Calu3 (cell line): ENCODE measurements at regions not wholly inside any gene's neighbourhood (a gene's known extent, or its start where the extent isn't known, plus 50 kb on each side); places are given as distances from the start of the nearest gene placed in this dataset.

Experiments used
- BruUV-seq: library from RNA; stranded (reverse); fragments of 400-500 nt; replicated peaks from 2 replicates; lab custom pipeline; 2021; lab: Mats Ljungman, UMichigan
- CTCF ChIA-PET: fragments of 300-600 bp; sonication (Branson Sonifier 250); formaldehyde crosslinking; loops from one replicate; lab custom pipeline; 2022; ENCODE audit warnings: antibody characterized with exemption; lab: Charles Lee
- DNase-seq: peaks from one replicate; pipeline ENCODE4 v3.0.0; 2022
- H3K27ac Mint-ChIP-seq: one replicate; pipeline ENCODE4 v1.8.0; 2022; ENCODE audit warnings: mixed read lengths; ENCODE audit not compliant: unreplicated experiment
- H3K27me3 Mint-ChIP-seq: one replicate; pipeline ENCODE4 v1.8.0; 2022; ENCODE audit warnings: mixed read lengths; ENCODE audit not compliant: unreplicated experiment
- H3K36me3 Mint-ChIP-seq: one replicate; pipeline ENCODE4 v1.8.0; 2022; ENCODE audit warnings: mild to moderate bottlenecking, moderate library complexity, mixed read lengths; ENCODE audit not compliant: insufficient read depth, unreplicated experiment
- H3K4me1 Mint-ChIP-seq: one replicate; pipeline ENCODE4 v1.8.0; 2022; ENCODE audit warnings: mild to moderate bottlenecking, low read depth, mixed read lengths; ENCODE audit not compliant: unreplicated experiment
- H3K4me3 Mint-ChIP-seq: one replicate; pipeline ENCODE4 v1.8.0; 2022; ENCODE audit warnings: mild to moderate bottlenecking, low read depth, moderate library complexity, mixed read lengths; ENCODE audit not compliant: unreplicated experiment
- H3K9me3 Mint-ChIP-seq: one replicate; pipeline ENCODE4 v1.8.0; 2022; ENCODE audit warnings: low read depth, mixed read lengths; ENCODE audit not compliant: unreplicated experiment
- intact Hi-C: fragments of 100-400 bp; cut with micrococcal nuclease; formaldehyde crosslinking; loops from one replicate; pipeline ENCODE4 v1.10.0; 2022; ENCODE audit not compliant: unreplicated experiment
- TF ChIP-seq, protein P1 (sequence below): fragments of 200-600 bp; IDR thresholded peaks from one replicate; pipeline ENCODE4 v1.8.0; 2022; ENCODE audit warnings: antibody characterized with exemption; ENCODE audit not compliant: unreplicated experiment

DNA sequence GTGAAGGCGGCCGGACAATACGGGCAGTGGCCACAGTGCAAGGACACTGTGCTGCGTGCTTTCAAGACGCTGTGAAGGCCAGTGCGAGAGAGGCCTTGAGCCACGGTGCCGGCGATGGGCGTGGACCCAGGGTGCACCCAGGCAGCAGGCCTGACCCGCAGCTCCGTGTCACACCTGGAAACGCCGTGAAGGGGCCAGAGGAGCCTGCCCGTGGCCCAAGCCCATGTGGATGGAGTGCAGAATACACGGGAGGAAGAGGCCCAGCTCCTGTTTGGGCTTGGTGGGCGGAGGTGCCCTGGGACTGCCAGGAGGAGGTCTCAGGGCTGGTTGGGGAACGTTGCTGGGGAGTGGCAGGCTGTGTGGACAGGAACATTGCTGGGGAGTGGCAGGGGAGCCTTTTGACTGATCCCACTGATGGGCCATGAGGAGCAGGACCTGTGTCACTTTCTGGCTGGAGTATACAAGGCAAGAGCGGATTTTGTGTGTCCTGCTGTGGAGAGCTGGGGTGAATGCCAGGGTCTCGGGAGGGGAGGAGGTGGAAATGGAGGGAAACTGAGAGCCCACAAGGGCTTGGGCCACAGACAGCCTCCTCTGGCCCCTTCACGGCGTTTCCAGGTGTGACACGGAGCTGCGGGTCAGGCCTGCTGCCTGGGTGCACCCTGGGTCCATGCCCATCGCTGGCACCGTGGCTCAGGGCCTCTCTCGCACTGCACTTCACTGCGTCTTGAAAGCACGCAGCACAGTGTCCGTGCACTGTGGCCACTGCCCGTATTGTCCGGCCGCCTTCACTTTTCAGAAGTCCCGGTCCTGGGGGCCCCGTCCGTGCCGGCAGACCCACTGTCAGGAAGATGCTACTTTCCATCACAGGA lies 925.4 kb downstream of the BRD1 start:
- H3K36me3 Mint-ChIP-seq = peaks cover 6% of the 10 kb centered on the region
- H3K4me1 Mint-ChIP-seq = no peaks in the 10 kb centered on the region
- no peak overlapping the region for H3K27ac Mint-ChIP-seq
- intact Hi-C loops = no loop called here
- no peaks in the 10 kb centered on the region for H3K27me3 Mint-ChIP-seq
- TF ChIP-seq, protein P1, sequence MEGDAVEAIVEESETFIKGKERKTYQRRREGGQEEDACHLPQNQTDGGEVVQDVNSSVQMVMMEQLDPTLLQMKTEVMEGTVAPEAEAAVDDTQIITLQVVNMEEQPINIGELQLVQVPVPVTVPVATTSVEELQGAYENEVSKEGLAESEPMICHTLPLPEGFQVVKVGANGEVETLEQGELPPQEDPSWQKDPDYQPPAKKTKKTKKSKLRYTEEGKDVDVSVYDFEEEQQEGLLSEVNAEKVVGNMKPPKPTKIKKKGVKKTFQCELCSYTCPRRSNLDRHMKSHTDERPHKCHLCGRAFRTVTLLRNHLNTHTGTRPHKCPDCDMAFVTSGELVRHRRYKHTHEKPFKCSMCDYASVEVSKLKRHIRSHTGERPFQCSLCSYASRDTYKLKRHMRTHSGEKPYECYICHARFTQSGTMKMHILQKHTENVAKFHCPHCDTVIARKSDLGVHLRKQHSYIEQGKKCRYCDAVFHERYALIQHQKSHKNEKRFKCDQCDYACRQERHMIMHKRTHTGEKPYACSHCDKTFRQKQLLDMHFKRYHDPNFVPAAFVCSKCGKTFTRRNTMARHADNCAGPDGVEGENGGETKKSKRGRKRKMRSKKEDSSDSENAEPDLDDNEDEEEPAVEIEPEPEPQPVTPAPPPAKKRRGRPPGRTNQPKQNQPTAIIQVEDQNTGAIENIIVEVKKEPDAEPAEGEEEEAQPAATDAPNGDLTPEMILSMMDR = no peak
- peaks cover 12% of the 10 kb centered on the region for H3K9me3 Mint-ChIP-seq
- CTCF ChIA-PET = no interaction called here
- no peak for DNase-seq
- no peak overlapping the region for H3K4me3 Mint-ChIP-seq
- BruUV-seq = no TSS peak

GRCh38 chr22:48901324-48901723 lies 926.3 kb downstream of the BRD1 start:
- BruUV-seq = no TSS peak
- Mint-ChIP-seq H3K4me3 (no peak overlapping the region), H3K36me3 (peaks cover 6% of the 10 kb centered on the region), H3K27ac (no peak overlapping the region), H3K4me1 (no peaks in the 10 kb centered on the region), H3K27me3 (no peaks in the 10 kb centered on the region), H3K9me3 (peaks cover 13% of the 10 kb centered on the region)
- DNase-seq = no peak
- CTCF ChIA-PET = no interaction called here
- TF ChIP-seq, protein P1 = no peak
- intact Hi-C loops = no loop called here

- intact Hi-C loops = no loop called here
- CTCF ChIA-PET = no interaction called here
- DNase-seq = no peak
- H3K4me1 Mint-ChIP-seq = no peaks in the 10 kb centered on the region
- BruUV-seq = no TSS peak
- H3K36me3 Mint-ChIP-seq = peaks cover 6% of the 10 kb centered on the region
- H3K27ac Mint-ChIP-seq = no peak overlapping the region
- TF ChIP-seq, protein P1 = no peak
- H3K4me3 Mint-ChIP-seq = no peak overlapping the region
- no peaks in the 10 kb centered on the region for H3K27me3 Mint-ChIP-seq
- H3K9me3 Mint-ChIP-seq = peaks cover 14% of the 10 kb centered on the region
Measured at GRCh38 chr22:48900626-48901025, 927.0 kb downstream of the BRD1 start.

GRCh38 chr22:48900327-48900597 lies 927.4 kb downstream of the BRD1 start:
- Mint-ChIP-seq H3K4me3 (no peak overlapping the region), H3K27ac (no peak overlapping the region), H3K9me3 (peaks cover 14% of the 10 kb centered on the region), H3K4me1 (no peaks in the 10 kb centered on the region), H3K27me3 (no peaks in the 10 kb centered on the region), H3K36me3 (peaks cover 6% of the 10 kb centered on the region)
- no peak for DNase-seq
- no TSS peak for BruUV-seq
- CTCF ChIA-PET = no interaction called here
- intact Hi-C loops = no loop called here
- TF ChIP-seq, protein P1 = no peak
